ENCODE measurements at regions not wholly inside any gene's neighbourhood (a gene's known extent, or its start where the extent isn't known, plus 50 kb on each side); places are given as distances from the start of the nearest gene placed in this dataset.

- TF ChIP-seq, protein P1, sequence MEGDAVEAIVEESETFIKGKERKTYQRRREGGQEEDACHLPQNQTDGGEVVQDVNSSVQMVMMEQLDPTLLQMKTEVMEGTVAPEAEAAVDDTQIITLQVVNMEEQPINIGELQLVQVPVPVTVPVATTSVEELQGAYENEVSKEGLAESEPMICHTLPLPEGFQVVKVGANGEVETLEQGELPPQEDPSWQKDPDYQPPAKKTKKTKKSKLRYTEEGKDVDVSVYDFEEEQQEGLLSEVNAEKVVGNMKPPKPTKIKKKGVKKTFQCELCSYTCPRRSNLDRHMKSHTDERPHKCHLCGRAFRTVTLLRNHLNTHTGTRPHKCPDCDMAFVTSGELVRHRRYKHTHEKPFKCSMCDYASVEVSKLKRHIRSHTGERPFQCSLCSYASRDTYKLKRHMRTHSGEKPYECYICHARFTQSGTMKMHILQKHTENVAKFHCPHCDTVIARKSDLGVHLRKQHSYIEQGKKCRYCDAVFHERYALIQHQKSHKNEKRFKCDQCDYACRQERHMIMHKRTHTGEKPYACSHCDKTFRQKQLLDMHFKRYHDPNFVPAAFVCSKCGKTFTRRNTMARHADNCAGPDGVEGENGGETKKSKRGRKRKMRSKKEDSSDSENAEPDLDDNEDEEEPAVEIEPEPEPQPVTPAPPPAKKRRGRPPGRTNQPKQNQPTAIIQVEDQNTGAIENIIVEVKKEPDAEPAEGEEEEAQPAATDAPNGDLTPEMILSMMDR (conservative IDR thresholded peaks at IDR 0.05) = no peak
- no peak for TF ChIP-seq ZFX (IDR thresholded peaks at IDR 0.05)
Measured at GRCh38 chr18:72667932-72668331, 123.8 kb upstream of the CBLN2 start.

All from C4-2B (cell line).